Dendritic cell treated with granulocyte-macrophage colony-stimulating factor and Interleukin-4, amounts not matched to agents 40 ng/mL and 50 ng/mL, for 4 days (primary cell): ENCODE measurements at regions not wholly inside any gene's neighbourhood (a gene's known extent, or its start where the extent isn't known, plus 50 kb on each side); places are given as distances from the start of the nearest gene placed in this dataset.
"Not testable (repeated sequence)": the region's sequence is repeated elsewhere in the genome, so short reads cannot be mapped to it uniquely, and the experiment has no call there.

ENCODE experiments used
- H3K27ac Mint-ChIP-seq: one replicate; pipeline ENCODE4 v1.8.0; 2022; ENCODE audit warnings: mild to moderate bottlenecking, mixed read lengths
- H3K27me3 Mint-ChIP-seq: one replicate; pipeline ENCODE4 v1.8.0; 2022; ENCODE audit warnings: mild to moderate bottlenecking, mixed read lengths
- H3K36me3 Mint-ChIP-seq: one replicate; pipeline ENCODE4 v1.8.0; 2022; ENCODE audit warnings: low read depth, mixed read lengths
- H3K4me1 Mint-ChIP-seq: one replicate; pipeline ENCODE4 v1.8.0; 2022; ENCODE audit warnings: low read depth, mixed read lengths
- H3K4me3 Mint-ChIP-seq: one replicate; pipeline ENCODE4 v1.8.0; 2022; ENCODE audit warnings: mild to moderate bottlenecking, moderate library complexity, mixed read lengths
- H3K9me3 Mint-ChIP-seq: one replicate; pipeline ENCODE4 v1.8.0; 2022; ENCODE audit warnings: mixed read lengths
- intact Hi-C: fragments of 100-400 bp; cut with micrococcal nuclease; formaldehyde crosslinking; loops from one replicate; pipeline ENCODE4 v1.15.0; 2022

DNA sequence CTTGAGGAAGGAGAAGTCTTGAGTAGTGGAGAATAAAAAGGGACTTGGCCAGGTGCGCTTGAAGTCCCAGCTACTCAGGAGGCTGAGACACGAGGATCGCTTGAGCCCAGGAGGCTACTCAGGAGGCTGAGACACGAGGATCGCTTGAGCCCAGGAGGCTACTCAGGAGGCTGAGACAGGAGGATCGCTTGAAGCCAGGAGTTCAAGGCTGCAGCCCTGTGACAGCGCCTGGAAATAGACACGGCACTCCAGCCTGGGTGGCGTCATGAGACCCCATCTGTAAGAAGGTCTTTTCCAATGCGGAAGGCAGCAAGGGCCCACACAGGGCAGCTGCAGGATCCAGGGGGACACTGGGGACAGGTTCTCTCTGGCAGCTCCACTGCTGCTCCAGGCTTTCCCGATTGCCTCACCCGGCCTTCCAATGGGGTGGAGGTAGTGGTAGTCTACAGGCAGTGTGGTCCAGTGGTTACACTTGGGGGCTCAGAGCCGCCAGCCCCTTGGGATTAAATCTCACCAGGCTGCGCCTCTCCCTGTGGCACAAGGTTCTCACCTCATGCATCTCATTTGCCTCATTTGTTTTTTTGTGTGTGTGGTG lies 143.4 kb downstream of the SEC14L1 start:
- peaks cover 22% of the 10 kb centered on the region for H3K36me3 Mint-ChIP-seq
- H3K4me1 Mint-ChIP-seq = peaks cover 90% of the 10 kb centered on the region
- intact Hi-C loops = loop anchor here (5.0 kb wide), 1 partner anchor 33 kb away; a partner anchor contains a TSS
- no peaks in the 10 kb centered on the region for H3K9me3 Mint-ChIP-seq
- H3K27me3 Mint-ChIP-seq = no peaks in the 10 kb centered on the region
- peak overlapping the region; percentile 86 for H3K27ac Mint-ChIP-seq
- no peak overlapping the region for H3K4me3 Mint-ChIP-seq

- peak overlapping the region; percentile 86 for H3K27ac Mint-ChIP-seq
These were observed 145.0 kb downstream of the SEC14L1 start for GRCh38 chr17:77285594-77286390.

GRCh38 chr17:77286391-77286640 lies 145.5 kb downstream of the SEC14L1 start:
- no peaks in the 10 kb centered on the region for H3K9me3 Mint-ChIP-seq
- H3K4me3 Mint-ChIP-seq = peak overlapping the region; percentile 70
- H3K4me1 Mint-ChIP-seq = peaks cover 80% of the 10 kb centered on the region
- H3K27me3 Mint-ChIP-seq = no peaks in the 10 kb centered on the region
- H3K27ac Mint-ChIP-seq = peak overlapping the region; percentile 86
- intact Hi-C loops = no loop called here
- H3K36me3 Mint-ChIP-seq = peaks cover 23% of the 10 kb centered on the region

More at GRCh38 chr17:77285594-77286390, 145.0 kb downstream of the SEC14L1 start:
- intact Hi-C loops = no loop called here
- peaks cover 80% of the 10 kb centered on the region for H3K4me1 Mint-ChIP-seq
- no peaks in the 10 kb centered on the region for H3K9me3 Mint-ChIP-seq
- H3K36me3 Mint-ChIP-seq = peaks cover 23% of the 10 kb centered on the region
- no peaks in the 10 kb centered on the region for H3K27me3 Mint-ChIP-seq
- H3K4me3 Mint-ChIP-seq = peak overlapping the region; percentile 70

GRCh38 chr17:77286641-77287431 lies 146.1 kb downstream of the SEC14L1 start:
- Mint-ChIP-seq H3K36me3 (peaks cover 26% of the 10 kb centered on the region), H3K27ac (peak overlapping the region; percentile 86), H3K4me1 (peaks cover 79% of the 10 kb centered on the region), H3K27me3 (no peaks in the 10 kb centered on the region), H3K4me3 (peak overlapping the region; percentile 21), H3K9me3 (no peaks in the 10 kb centered on the region)
- intact Hi-C loops = no loop called here

DNA sequence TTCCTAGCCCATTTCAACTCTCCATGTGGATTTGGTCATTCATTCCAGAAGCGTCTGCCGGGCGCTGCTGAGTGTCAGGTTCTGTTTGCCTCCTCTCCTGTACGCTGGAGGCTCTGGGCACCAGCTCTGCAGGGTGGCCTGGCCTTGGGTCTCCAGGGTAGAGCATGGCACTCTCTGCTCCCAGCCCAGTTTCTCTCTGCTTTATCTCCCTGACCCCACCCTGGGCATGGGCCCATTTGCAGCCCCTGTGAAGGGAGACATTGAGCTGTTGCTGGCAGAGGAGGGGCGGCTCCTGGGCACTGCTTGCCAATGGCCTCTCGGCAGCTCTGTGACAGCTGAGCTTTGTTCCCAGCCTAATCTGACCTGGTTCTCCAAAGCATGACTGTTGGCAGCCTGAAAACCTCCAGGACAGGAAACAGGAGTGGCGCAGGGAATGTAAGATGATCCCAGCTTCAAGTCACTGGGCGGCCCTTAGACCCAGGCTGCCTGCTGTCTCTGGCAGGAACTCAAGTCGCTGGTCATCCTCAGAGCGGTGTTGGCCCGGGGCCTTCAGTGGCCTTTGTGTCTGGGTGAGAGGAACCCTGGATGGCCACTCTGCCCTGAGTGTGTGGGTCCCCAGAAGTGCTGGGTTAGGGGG lies 146.8 kb downstream of the SEC14L1 start:
- no peaks in the 10 kb centered on the region for H3K27me3 Mint-ChIP-seq
- H3K9me3 Mint-ChIP-seq = no peaks in the 10 kb centered on the region
- peaks cover 79% of the 10 kb centered on the region for H3K4me1 Mint-ChIP-seq
- H3K36me3 Mint-ChIP-seq = peaks cover 33% of the 10 kb centered on the region
- peak overlapping the region; percentile 86 for H3K27ac Mint-ChIP-seq
- peak overlapping the region; percentile 21 for H3K4me3 Mint-ChIP-seq
- intact Hi-C loops = no loop called here

- Mint-ChIP-seq H3K9me3 (no peaks in the 10 kb centered on the region), H3K36me3 (peaks cover 36% of the 10 kb centered on the region), H3K27ac (no peak overlapping the region), H3K4me1 (peaks cover 75% of the 10 kb centered on the region), H3K4me3 (no peak overlapping the region), H3K27me3 (no peaks in the 10 kb centered on the region)
- intact Hi-C loops = no loop called here
These were observed 147.4 kb downstream of the SEC14L1 start for GRCh38 chr17:77288115-77288619.

- H3K27ac Mint-ChIP-seq, H3K27me3 Mint-ChIP-seq, intact Hi-C loops, H3K9me3 Mint-ChIP-seq, H3K4me3 Mint-ChIP-seq: not testable (repeated sequence)
- peaks cover 68% of the 10 kb centered on the region for H3K4me1 Mint-ChIP-seq
- peaks cover 48% of the 10 kb centered on the region for H3K36me3 Mint-ChIP-seq
These were observed 150.2 kb downstream of the SEC14L1 start for GRCh38 chr17:77290759-77291558.

DNA sequence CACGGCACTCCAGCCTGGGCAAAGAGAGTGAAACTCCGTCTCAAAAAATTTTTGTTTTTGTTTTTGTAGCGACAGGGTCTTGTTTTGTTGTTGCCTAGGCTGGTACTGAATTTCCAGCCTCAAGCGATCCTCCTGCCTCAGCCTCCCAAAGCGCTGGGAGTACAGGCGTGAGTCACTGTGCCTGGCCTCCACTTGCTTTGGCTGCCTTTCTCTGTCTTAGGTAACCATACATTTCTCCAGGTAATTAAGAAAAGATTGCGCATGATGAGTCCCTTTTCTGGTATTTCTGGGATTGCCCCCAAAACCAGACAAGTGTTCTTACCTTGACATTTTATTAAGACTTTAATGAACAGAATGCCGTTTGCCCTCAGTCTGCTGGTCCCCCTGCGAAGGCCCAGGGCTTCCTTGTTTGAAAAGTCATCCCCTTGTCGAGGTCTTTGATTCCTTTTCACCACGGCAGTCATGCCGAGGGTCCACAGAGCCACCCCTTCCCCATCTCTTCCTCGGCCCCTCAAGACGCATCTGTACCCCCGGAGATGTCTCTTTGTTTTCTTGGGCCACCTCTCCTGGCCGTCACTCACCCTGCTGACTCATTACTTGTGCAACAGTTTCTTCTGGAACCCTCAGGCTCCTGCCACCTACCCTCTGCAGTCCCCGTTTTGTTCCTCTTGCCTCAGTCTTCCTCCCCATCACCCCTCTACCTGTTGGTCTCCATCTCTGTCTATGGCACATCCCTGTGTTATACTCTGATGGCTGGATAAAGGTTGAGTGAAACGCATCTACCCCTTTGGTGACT lies 151.0 kb downstream of the SEC14L1 start:
- Mint-ChIP-seq H3K4me1 (peaks cover 68% of the 10 kb centered on the region), H3K9me3 (no peaks in the 10 kb centered on the region), H3K36me3 (peaks cover 57% of the 10 kb centered on the region), H3K27me3 (no peaks in the 10 kb centered on the region), H3K4me3 (no peak overlapping the region), H3K27ac (peak overlapping the region; percentile 11)
- intact Hi-C loops = no loop called here

GRCh38 chr17:77294761-77295160 lies 154.0 kb downstream of the SEC14L1 start:
- peaks cover 60% of the 10 kb centered on the region for H3K36me3 Mint-ChIP-seq
- H3K4me1 Mint-ChIP-seq = peaks cover 62% of the 10 kb centered on the region
- H3K9me3 Mint-ChIP-seq = no peaks in the 10 kb centered on the region
- intact Hi-C loops = no loop called here
- H3K4me3 Mint-ChIP-seq = no peak overlapping the region
- H3K27ac Mint-ChIP-seq = no peak overlapping the region
- no peaks in the 10 kb centered on the region for H3K27me3 Mint-ChIP-seq

GRCh38 chr17:77295241-77295853 lies 154.6 kb downstream of the SEC14L1 start:
- H3K27me3 Mint-ChIP-seq = no peaks in the 10 kb centered on the region
- peaks cover 58% of the 10 kb centered on the region for H3K4me1 Mint-ChIP-seq
- H3K9me3 Mint-ChIP-seq = no peaks in the 10 kb centered on the region
- peaks cover 65% of the 10 kb centered on the region for H3K36me3 Mint-ChIP-seq
- H3K27ac Mint-ChIP-seq = no peak overlapping the region
- H3K4me3 Mint-ChIP-seq = no peak overlapping the region
- intact Hi-C loops = no loop called here

DNA sequence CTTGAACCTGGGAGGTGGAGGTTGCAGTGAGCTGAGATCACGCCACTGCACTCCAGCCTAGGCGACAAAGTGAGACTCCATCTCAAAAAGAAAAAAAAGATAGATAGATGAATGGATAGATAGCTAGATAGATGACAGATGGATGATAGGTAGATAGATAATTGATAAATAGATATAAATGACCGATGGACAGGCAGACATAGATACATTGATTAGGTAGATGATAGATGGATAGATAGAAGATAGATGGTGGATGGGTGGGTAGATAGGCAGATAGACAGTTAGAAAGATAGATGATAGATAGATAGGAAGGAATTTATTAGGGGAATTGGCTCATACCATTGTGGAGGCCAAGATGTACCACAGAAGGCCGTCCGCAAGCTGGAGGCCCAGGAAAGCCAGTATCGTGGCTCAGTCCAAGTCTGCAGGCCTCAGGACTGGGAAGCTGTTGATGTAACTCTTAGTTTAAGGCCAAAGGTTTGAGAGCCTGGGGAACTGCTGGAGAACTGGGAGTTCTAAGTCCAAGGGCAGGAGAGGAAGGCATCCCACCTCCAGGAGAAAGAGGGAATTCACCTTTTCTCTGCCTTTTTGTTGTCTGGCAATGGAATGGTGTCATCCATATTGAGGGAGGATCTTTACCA lies 156.1 kb downstream of the SEC14L1 start:
- H3K27me3 Mint-ChIP-seq = no peaks in the 10 kb centered on the region
- no peak overlapping the region for H3K4me3 Mint-ChIP-seq
- H3K36me3 Mint-ChIP-seq = peaks cover 62% of the 10 kb centered on the region
- peaks cover 56% of the 10 kb centered on the region for H3K4me1 Mint-ChIP-seq
- peak overlapping the region; percentile 5 for H3K27ac Mint-ChIP-seq
- H3K9me3 Mint-ChIP-seq = no peaks in the 10 kb centered on the region
- intact Hi-C loops = no loop called here
